Tibial nerve (tissue), 4 donors: ENCODE measurements at regions not wholly inside any gene's neighbourhood (a gene's known extent, or its start where the extent isn't known, plus 50 kb on each side); places are given as distances from the start of the nearest gene placed in this dataset.

Source experiments
- DNase-seq, 2 donors: peaks; one replicate each; pipeline ENCODE4 v3.0.0-alpha.2; 2019; ENCODE audit warnings: low spot score in 2 of 2
- H3K27ac ChIP-seq, 4 donors: fragments of 200-600 bp; sonication (generic) in 3 of 4; one replicate each; pipeline ENCODE4 v1.5.1; 2017 to 2019; ENCODE audit warnings: mild to moderate bottlenecking in 1 of 4
- H3K27me3 ChIP-seq, 2 donors: fragments of 200-600 bp; sonication (generic) in 1 of 2; one replicate each; pipeline versions ENCODE4 v1.5.1 to v1.6.0; 2017 to 2019
- H3K36me3 ChIP-seq, 3 donors: fragments of 200-600 bp; sonication (generic); one replicate each; pipeline ENCODE4 v1.5.1; 2018 to 2019
- H3K4me1 ChIP-seq, 4 donors: fragments of 200-600 bp; sonication (generic) in 3 of 4; one replicate each; pipeline ENCODE4 v1.5.1; 2017 to 2019
- H3K4me3 ChIP-seq, 4 donors: fragments of 200-600 bp; sonication (generic) in 3 of 4; one replicate each; pipeline ENCODE4 v1.5.1; 2017 to 2019; ENCODE audit warnings: mild to moderate bottlenecking in 1 of 4, moderate library complexity in 1 of 4
- H3K9me3 ChIP-seq, 4 donors: fragments of 200-600 bp; sonication (generic) in 3 of 4; one replicate each; pipeline ENCODE4 v1.5.1; 2017 to 2019
- CTCF ChIP-seq, 5 experiments: fragments of 200-600 bp in 3 of 5; fragments of 450-650 bp in 2 of 5; sonication (generic) in 3 of 5; IDR thresholded peaks; one replicate each; pipeline ENCODE4 v1.5.1; 2016 to 2019; ENCODE audit warnings: antibody characterized with exemption in 5 of 5, mild to moderate bottlenecking in 3 of 5, moderate library complexity in 2 of 5
- EP300 ChIP-seq, 2 donors: sonication (generic); formaldehyde crosslinking; IDR thresholded peaks; one replicate each; pipeline ENCODE4 v1.6.1; 2017; ENCODE audit warnings: antibody characterized with exemption in 2 of 2, mild to moderate bottlenecking in 1 of 2
- POLR2A ChIP-seq, 2 donors: fragments of 450-650 bp; IDR thresholded peaks; one replicate each; pipeline ENCODE4 v1.6.1; 2017; ENCODE audit warnings: antibody characterized with exemption in 2 of 2, mild to moderate bottlenecking in 2 of 2, moderate library complexity in 2 of 2
- WGBS, 2 donors: methylation state at CpG; one replicate each; pipeline ENCODE4 v1.1.5; 2018; 5-methylcytosine and 5-hydroxymethylcytosine counted together

DNA sequence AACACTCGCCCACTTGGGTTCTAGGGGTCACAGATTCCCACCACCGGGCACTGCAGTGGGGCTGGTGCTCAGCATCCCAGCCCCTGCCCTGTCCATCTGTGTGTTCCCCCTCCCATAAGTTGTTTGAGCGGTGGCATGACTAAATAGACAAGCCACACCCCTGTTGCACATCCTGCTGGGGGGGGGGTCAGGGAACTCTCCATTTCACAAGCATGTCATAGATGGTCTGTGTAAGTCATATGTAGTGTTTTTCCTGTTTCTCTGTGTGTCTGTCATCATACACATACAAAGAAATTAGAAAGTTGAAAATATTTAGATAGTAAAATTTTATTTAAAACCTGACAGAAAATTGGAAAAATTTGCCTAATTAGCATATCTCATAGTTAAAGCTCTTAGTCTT is 270.2 kb downstream of the IPO8 start:
- no peaks in the 10 kb centered on the region for H3K27me3 ChIP-seq
- no peak overlapping the region for H3K27ac ChIP-seq
- no peaks in the 10 kb centered on the region for H3K4me1 ChIP-seq
- H3K9me3 ChIP-seq: no peaks in the 10 kb centered on the region
- 66 to 67% methylated on average over 3 of the region's 3 CpGs for WGBS, 2 donors
- TF ChIP-seq POLR2A (IDR thresholded peaks at IDR 0.05): no peak
- H3K36me3 ChIP-seq: no peaks in the 10 kb centered on the region
- no peak for DNase-seq
- no peak overlapping the region for H3K4me3 ChIP-seq

DNA sequence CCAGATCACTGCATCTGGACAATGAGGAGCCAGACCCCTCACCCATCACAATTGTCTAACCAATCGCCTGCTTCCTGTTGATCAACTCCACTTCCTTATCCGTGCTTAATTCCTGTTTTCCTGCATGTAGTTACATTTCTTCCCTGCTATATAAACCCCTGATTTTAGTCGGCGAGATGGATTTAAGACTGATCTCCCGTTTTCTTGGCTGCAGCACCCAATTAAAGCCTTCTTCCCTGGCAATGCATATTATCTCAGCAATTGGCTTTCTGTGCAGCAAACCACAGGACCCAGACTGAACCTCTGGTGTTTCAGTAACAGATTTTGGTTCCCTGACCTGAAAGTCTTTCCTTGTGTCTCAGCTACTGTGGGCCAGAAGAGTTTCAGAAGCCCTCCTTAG is 272.3 kb downstream of the IPO8 start:
- no peaks in the 10 kb centered on the region for H3K4me1 ChIP-seq
- no peaks in the 10 kb centered on the region for H3K9me3 ChIP-seq
- H3K27ac ChIP-seq: no peak overlapping the region
- no peaks in the 10 kb centered on the region for H3K36me3 ChIP-seq
- no peak for DNase-seq
- no peak overlapping the region for H3K4me3 ChIP-seq
- no peaks in the 10 kb centered on the region for H3K27me3 ChIP-seq
- WGBS, 2 donors: 86 to 90% methylated on average over 5 of the region's 5 CpGs
- TF ChIP-seq POLR2A (IDR thresholded peaks at IDR 0.05): no peak
- TF ChIP-seq EP300 (IDR thresholded peaks at IDR 0.05): no peak
- no peak for TF ChIP-seq CTCF (IDR thresholded peaks at IDR 0.05)

DNA sequence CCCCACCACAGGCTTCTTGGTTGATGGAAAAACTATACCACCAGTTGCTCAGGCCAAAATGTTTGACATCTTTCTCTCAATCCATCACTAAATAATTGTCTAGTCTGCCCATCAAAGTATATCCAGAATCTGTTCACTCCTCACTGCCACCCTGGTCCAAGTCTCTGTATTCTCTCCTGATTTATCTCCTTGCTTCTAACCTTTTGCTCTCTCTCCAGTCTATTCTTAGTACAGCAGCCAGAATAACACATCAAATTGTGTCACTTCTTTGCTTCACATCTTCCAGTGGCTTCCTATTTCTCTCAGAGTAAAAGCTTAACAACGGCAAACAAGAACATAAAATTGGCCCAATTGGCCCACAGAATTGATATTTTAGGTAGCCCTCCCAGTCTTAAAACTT is 272.8 kb downstream of the IPO8 start:
- TF ChIP-seq CTCF (IDR thresholded peaks at IDR 0.05): no peak
- H3K4me3 ChIP-seq: no peak overlapping the region
- H3K27ac ChIP-seq: no peak overlapping the region
- no peaks in the 10 kb centered on the region for H3K4me1 ChIP-seq
- no peaks in the 10 kb centered on the region for H3K27me3 ChIP-seq
- DNase-seq: no peak
- no peaks in the 10 kb centered on the region for H3K9me3 ChIP-seq
- H3K36me3 ChIP-seq: no peaks in the 10 kb centered on the region
- WGBS, 2 donors: 91 to 95% methylated on average over 1 of the region's 1 CpG

DNA sequence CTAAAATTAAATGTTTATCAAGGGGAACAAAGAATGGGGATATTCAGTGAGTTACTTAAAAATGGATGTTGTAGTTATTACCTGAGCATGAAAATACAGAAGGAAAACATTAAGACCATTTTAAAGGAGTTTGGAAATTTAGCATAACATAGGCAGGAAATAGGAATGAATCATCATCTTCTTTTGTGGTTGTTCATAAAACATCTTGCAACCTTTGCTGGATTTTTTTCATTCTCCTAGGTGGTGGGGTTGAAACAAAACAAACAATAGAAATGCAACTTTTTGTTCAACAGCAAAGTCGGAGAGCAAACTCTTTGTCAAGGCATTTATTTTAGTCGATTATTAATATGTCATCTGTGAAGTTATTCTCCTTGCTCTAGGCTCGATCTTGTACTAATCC is 275.1 kb downstream of the IPO8 start:
- WGBS, 2 donors: 67 to 76% methylated on average over 3 of the region's 3 CpGs
- Histone ChIP-seq H3K4me3 (no peak overlapping the region), H3K27ac (no peak overlapping the region), H3K36me3 (no peaks in the 10 kb centered on the region), H3K4me1 (no peaks in the 10 kb centered on the region), H3K27me3 (no peaks in the 10 kb centered on the region), H3K9me3 (no peaks in the 10 kb centered on the region)
- TF ChIP-seq CTCF (IDR thresholded peaks at IDR 0.05) (no peak), EP300 (IDR thresholded peaks at IDR 0.05) (no peak), POLR2A (IDR thresholded peaks at IDR 0.05) (no peak)
- no peak for DNase-seq

- peak in 1 of 2 donors; percentile 19 for DNase-seq
- 76 to 81% methylated on average over 5 of the region's 5 CpGs for WGBS, 2 donors
- Histone ChIP-seq H3K27ac (no peak overlapping the region), H3K9me3 (no peaks in the 10 kb centered on the region), H3K4me1 (no peaks in the 10 kb centered on the region), H3K27me3 (no peaks in the 10 kb centered on the region), H3K4me3 (no peak overlapping the region), H3K36me3 (no peaks in the 10 kb centered on the region)
- TF ChIP-seq CTCF (IDR thresholded peaks at IDR 0.05) (no peak), EP300 (IDR thresholded peaks at IDR 0.05) (peak in 1 of 2 donors; percentile 17)
Measured at GRCh38 chr12:30417697-30418231, 277.9 kb downstream of the IPO8 start.

DNA sequence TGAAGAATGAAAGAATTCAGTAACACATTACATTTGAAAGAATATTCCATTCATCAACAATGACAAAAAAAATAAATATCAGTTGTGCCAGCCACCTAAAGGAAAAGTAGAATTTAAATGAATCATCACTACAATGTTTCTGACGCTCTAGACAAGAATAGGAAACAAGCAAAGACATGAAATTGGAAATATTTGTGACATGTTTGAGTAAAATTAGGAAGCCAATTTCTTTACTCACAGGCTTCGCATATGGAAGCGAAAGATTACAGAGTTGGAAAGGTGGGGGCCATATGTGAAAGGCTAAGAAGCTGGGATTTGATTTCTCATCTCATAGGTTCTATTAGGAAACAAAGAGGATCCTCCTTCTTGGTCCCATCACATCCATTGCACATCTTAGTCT is 279.0 kb downstream of the IPO8 start:
- H3K9me3 ChIP-seq: no peaks in the 10 kb centered on the region
- no peak overlapping the region for H3K4me3 ChIP-seq
- H3K27me3 ChIP-seq: no peaks in the 10 kb centered on the region
- WGBS, 2 donors: 87 to 90% methylated on average over 3 of the region's 3 CpGs
- DNase-seq: no peak
- H3K27ac ChIP-seq: no peak overlapping the region
- H3K4me1 ChIP-seq: no peaks in the 10 kb centered on the region
- TF ChIP-seq EP300 (IDR thresholded peaks at IDR 0.05) (no peak), CTCF (IDR thresholded peaks at IDR 0.05) (no peak), POLR2A (IDR thresholded peaks at IDR 0.05) (no peak)
- no peaks in the 10 kb centered on the region for H3K36me3 ChIP-seq
